HEK293T (cell line): ENCODE measurements at regions not wholly inside any gene's neighbourhood (a gene's known extent, or its start where the extent isn't known, plus 50 kb on each side); places are given as distances from the start of the nearest gene placed in this dataset.
"Not testable (repeated sequence)": the region's sequence is repeated elsewhere in the genome, so short reads cannot be mapped to it uniquely, and the experiment has no call there.

Experiments used
- CTCF ChIA-PET: fragments of 350-600 bp; formaldehyde crosslinking; extraction: SDS; loops from one replicate; lab custom pipeline; 2021; ENCODE audit warnings: antibody characterized with exemption, inconsistent platforms; lab: Yijun Ruan, JAX
- POLR2A ChIA-PET: fragments of 350-600 bp; formaldehyde crosslinking; extraction: SDS; loops from one replicate; lab custom pipeline; 2020; ENCODE audit warnings: antibody characterized with exemption, inconsistent platforms; lab: Yijun Ruan, JAX
- DNase-seq: peaks from one replicate; pipeline ENCODE4 v3.0.0; 2012; ENCODE audit warnings: mixed read lengths; ENCODE audit errors: extremely low spot score
- ARNT ChIP-seq: fragments of 450-650 bp; IDR thresholded peaks from 2 replicates; pipeline ENCODE4 v1.6.1; 2017; ENCODE audit warnings: mild to moderate bottlenecking
- BHLHE40 ChIP-seq: fragments of 450-650 bp; IDR thresholded peaks from 2 replicates; pipeline ENCODE4 v1.6.1; 2016; ENCODE audit warnings: mild to moderate bottlenecking, moderate library complexity, borderline replicate concordance
- CTBP1 ChIP-seq: fragments of 450-650 bp; IDR thresholded peaks from 2 replicates; pipeline ENCODE4 v1.6.1; 2016; ENCODE audit warnings: borderline replicate concordance
- ELF4 ChIP-seq: fragments of 450-650 bp; IDR thresholded peaks from 2 replicates; pipeline ENCODE4 v1.6.1; 2017; ENCODE audit warnings: antibody characterized with exemption
- FOXA1 ChIP-seq: fragments of 450-650 bp; IDR thresholded peaks from 2 replicates; pipeline ENCODE4 v1.6.1; 2016; ENCODE audit warnings: mild to moderate bottlenecking
- FOXK2 ChIP-seq: fragments of 450-650 bp; IDR thresholded peaks from 2 replicates; pipeline ENCODE4 v1.6.1; 2016; ENCODE audit warnings: mild to moderate bottlenecking
- FOXM1 ChIP-seq: fragments of 450-650 bp; IDR thresholded peaks from 2 replicates; pipeline ENCODE4 v1.6.1; 2017; ENCODE audit warnings: mild to moderate bottlenecking, borderline replicate concordance
- HDGF ChIP-seq: fragments of 450-650 bp; IDR thresholded peaks from 2 replicates; pipeline ENCODE4 v1.6.1; 2017; ENCODE audit warnings: antibody characterized with exemption, borderline replicate concordance
- L3MBTL2 ChIP-seq: fragments of 450-650 bp; conservative IDR thresholded peaks from 2 replicates; pipeline ENCODE4 v1.6.1; 2016; ENCODE audit warnings: mild to moderate bottlenecking
- LEF1 ChIP-seq: fragments of 450-650 bp; IDR thresholded peaks from 2 replicates; pipeline ENCODE4 v1.6.1; 2017; ENCODE audit warnings: mild to moderate bottlenecking, borderline replicate concordance
- NFRKB ChIP-seq: fragments of 450-650 bp; IDR thresholded peaks from 2 replicates; pipeline ENCODE4 v1.6.1; 2016; ENCODE audit warnings: mild to moderate bottlenecking, moderate library complexity
- SP1 ChIP-seq: fragments of 450-650 bp; IDR thresholded peaks from 2 replicates; pipeline ENCODE4 v1.6.1; 2017
- SUZ12 ChIP-seq: fragments of 450-650 bp; IDR thresholded peaks from 2 replicates; pipeline ENCODE4 v1.6.1; 2016; ENCODE audit warnings: mild to moderate bottlenecking
- TARDBP ChIP-seq: fragments of 450-650 bp; IDR thresholded peaks from 2 replicates; pipeline ENCODE4 v1.6.1; 2016
- ZNF384 ChIP-seq: fragments of 450-650 bp; IDR thresholded peaks from 2 replicates; pipeline ENCODE4 v1.6.1; 2016
- TF ChIP-seq, protein P1 (sequence below): fragments of 450-650 bp; IDR thresholded peaks from 2 replicates; pipeline ENCODE4 v1.6.1; 2016

DNA sequence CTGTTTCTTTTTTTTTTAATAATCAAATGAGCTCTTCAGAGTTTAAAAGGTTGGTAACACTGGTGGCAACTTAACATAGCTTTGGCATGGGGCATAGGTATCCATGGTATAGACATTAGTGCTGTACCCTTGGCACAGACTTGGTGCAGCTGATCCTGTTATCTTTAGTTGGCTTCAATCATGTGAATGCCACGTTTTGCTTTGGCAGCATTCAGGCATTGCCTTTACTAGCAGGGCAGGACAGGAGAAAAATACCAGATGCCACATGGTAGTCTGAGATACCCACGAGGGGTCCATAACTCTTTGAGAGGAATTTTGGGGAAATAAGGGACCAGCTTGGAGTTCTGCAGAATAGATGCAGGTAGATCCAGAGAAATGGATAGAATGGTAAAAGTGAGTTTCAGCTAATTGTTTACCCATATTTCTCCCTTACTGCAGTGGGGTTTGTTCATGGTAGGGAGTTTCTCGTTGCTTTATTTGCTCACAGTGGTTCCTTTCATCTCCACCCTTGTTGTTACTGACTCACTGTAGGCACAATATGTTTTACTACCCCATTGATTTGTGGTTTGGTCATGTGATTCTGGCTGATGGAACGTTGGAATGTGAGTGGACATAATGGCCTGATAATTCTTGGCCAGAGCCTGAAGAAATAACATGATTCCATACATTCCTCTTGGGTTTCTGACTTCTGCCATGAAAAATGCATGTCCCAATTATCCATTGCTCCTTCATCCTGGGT is 342.7 kb downstream of the GLUD2 start:
- TF ChIP-seq BHLHE40 (no peak), ZNF384 (no peak), FOXK2 (no peak), SP1 (no peak), ELF4 (no peak), NFRKB (no peak), FOXA1 (no peak), L3MBTL2 (no peak), TARDBP (no peak), HDGF (no peak), ARNT (no peak), SUZ12 (no peak)
- TF ChIP-seq, protein P1, sequence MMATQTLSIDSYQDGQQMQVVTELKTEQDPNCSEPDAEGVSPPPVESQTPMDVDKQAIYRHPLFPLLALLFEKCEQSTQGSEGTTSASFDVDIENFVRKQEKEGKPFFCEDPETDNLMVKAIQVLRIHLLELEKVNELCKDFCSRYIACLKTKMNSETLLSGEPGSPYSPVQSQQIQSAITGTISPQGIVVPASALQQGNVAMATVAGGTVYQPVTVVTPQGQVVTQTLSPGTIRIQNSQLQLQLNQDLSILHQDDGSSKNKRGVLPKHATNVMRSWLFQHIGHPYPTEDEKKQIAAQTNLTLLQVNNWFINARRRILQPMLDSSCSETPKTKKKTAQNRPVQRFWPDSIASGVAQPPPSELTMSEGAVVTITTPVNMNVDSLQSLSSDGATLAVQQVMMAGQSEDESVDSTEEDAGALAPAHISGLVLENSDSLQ: no peak
- CTCF ChIA-PET: no interaction called here
- DNase-seq: no peak
- POLR2A ChIA-PET: no interaction called here

DNA sequence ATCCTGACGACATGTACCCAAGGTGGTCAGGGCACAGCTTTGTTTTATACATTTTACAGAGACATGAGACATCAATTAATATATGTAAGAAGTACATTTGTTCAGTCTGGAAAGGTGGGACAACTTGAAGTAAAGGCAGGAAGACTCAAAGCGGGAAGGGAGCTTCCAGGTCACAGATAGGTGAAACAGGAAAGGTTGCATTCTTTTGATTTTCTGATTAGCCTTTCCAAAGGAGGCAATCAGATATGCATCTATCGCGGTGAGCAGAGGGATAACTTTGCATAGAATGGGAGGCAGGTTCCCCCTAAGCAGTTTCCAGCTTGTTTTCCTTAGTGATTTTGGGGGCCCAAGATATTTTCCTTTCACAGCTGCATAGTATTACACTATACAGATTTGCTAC is 358.4 kb downstream of the GLUD2 start:
- no peak for TF ChIP-seq HDGF
- TF ChIP-seq FOXM1: no peak
- TF ChIP-seq TARDBP: no peak
- no peak for TF ChIP-seq FOXA1
- TF ChIP-seq, protein P1: no peak
- TF ChIP-seq SUZ12: no peak
- ChIA-PET CTCF (no interaction called here), POLR2A (no interaction called here)
- DNase-seq: no peak

DNA sequence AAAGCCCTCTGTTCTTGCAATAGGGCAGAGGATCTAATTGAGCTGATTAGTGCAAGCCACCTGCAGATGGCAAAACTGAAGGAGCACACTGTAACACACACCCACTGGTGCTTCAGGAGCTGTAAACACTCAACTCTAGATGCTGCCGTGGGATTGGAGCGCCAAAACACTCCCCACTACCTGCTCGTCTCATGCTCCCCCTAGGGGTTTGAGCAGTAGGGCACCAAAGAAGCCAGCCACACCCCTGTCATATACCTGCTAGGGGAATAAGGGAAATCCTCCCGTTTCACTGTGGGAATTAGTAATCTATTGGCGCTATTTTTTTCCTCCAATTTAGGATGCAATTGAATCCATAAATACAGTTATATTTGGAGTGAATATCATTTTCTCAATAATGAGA is 360.2 kb downstream of the GLUD2 start:
- no peak for TF ChIP-seq ARNT
- CTCF ChIA-PET: no interaction called here
- no peak for DNase-seq
- POLR2A ChIA-PET: no interaction called here

DNA sequence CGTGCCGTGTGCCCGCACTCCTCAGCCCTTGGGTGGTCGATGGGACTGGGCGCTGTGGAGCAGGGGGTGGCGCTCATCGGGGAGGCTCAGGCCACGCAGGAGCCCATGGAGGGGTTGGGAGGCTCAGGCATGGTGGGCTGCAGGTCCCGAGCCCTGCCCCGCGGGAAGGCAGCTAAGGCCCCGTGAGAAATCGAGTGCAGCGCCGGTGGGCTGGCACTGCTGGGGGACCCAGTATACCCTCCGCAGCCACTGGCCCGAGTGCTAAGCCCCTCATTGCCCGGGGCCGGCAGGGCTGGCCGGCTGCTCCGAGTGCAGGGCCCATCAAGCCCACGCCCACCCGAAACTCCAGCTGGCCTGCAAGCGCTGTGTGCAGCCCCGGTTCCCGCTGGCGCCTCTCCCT is 384.1 kb downstream of the GLUD2 start:
- DNase-seq, POLR2A ChIA-PET, CTCF ChIA-PET: not testable (repeated sequence)

DNA sequence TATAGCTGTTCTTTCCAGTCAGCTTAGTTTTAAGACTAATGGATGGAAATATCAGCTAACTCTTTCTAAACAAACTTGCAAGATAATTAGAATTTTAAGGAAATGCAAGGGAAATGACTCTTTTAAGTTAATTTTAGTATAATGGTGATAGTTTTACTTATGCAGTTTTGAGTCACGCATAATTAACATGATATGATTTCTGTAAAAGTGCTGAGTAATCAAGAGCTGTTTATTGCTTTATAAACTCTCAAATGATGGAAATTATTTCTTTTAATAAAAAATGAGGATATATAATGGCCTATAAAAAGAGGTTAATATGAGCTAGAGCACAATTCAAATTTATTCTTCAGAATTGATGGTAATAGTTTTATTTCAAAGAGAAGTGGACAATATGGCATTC is 385.9 kb downstream of the GLUD2 start:
- CTCF ChIA-PET: no interaction called here
- POLR2A ChIA-PET: no interaction called here
- DNase-seq: no peak
- TF ChIP-seq ZNF384 (no peak), ELF4 (no peak)
- TF ChIP-seq, protein P1: no peak

DNA sequence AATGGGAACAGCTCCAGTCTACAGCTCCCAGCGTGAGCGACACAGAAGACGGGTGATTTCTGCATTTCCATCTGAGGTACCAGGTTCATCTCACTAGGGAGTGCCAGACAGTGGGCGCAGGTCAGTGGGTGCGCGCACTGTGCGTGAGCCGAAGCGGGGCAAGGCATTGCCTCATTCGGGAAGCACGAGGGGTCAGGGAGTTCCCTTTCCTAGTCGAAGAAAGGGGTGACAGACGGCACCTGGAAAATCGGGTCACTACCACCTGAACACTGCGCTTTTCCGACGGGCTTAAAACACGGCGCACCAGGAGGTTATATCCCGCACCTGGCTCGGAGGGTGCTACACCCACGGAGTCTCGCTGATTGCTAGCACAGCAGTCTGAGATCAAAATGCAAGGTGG is 390.3 kb downstream of the GLUD2 start:
- POLR2A ChIA-PET, CTCF ChIA-PET, DNase-seq: not testable (repeated sequence)

DNA sequence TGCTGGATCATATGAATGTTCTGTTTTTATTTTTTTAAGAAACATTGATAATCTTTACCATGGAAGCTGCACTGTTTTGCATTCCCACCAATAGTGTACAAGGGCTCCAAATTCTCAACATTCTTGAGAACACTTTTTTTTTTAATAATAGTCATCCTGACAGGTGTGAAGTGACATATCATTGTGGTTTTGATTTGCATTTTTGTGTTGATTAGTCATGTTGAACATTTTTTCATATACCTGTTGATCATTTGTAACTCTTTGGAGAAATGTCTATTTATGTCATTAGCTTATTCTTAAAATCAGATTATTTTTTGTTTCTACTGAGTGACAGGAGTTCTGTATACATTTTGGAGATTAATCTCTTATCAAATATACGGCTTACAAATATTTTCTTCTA is 408.5 kb downstream of the GLUD2 start:
- TF ChIP-seq ZNF384: no peak
- TF ChIP-seq HDGF: no peak
- POLR2A ChIA-PET: no interaction called here
- CTCF ChIA-PET: no interaction called here
- DNase-seq: no peak

DNA sequence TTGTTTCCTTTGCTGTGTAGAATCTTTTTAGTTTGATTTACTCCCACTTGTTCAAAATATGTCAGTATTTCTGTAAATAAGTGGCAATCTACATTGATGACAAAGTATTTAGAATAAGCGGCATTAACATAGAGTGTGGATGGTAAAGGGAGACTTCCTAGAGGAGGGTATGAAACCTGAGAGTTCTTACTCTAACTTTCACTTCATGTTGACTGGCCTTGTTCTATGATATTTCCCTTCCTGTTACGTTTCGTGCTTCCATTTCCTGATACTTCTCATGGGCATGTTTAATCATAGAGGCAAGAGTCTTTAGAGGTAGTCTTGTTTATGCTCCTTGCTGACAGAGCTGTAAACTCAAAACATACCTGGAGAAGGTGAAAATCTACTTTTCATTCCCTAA is 408.9 kb downstream of the GLUD2 start:
- ChIA-PET CTCF (no interaction called here), POLR2A (no interaction called here)
- TF ChIP-seq HDGF (no peak), BHLHE40 (no peak), FOXA1 (no peak), CTBP1 (no peak), FOXK2 (no peak), NFRKB (no peak), FOXM1 (no peak), ELF4 (no peak), L3MBTL2 (no peak), LEF1 (no peak), ZNF384 (no peak), ARNT (no peak), TARDBP (no peak), SP1 (no peak), SUZ12 (no peak)
- TF ChIP-seq, protein P1: no peak
- DNase-seq: no peak
